LoVo (cell line): ENCODE measurements at regions not wholly inside any gene's neighbourhood (a gene's known extent, or its start where the extent isn't known, plus 50 kb on each side); places are given as distances from the start of the nearest gene placed in this dataset.
"Not testable (repeated sequence)": the region's sequence is repeated elsewhere in the genome, so short reads cannot be mapped to it uniquely, and the experiment has no call there.

ENCODE experiments used
- DNase-seq: peaks from one replicate; pipeline ENCODE4 v3.0.0-alpha.2; 2016; ENCODE audit warnings: low spot score

GRCh38 chr5:98503616-98504015 is 269.8 kb upstream of the RGMB start:
- no peak for DNase-seq

DNA sequence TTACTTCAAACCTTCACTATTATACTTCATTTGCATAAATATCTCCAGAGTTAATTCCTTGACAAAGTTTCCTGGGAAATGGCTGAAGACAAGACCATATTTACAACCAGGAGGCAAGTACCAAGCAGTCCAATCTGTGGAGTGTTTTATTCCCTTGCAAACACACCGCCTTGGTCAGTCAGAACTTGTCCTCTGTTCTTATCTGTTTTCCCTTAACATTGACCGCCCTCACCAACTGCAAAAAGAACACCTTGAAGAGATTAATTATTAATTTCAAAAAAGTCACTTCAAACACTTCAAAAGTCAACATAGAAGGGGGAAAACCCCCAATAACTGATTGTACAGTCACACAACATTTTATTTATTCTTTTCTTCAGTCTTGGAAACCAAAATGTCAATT is 269.0 kb upstream of the RGMB start:
- DNase-seq, result no peak

DNA sequence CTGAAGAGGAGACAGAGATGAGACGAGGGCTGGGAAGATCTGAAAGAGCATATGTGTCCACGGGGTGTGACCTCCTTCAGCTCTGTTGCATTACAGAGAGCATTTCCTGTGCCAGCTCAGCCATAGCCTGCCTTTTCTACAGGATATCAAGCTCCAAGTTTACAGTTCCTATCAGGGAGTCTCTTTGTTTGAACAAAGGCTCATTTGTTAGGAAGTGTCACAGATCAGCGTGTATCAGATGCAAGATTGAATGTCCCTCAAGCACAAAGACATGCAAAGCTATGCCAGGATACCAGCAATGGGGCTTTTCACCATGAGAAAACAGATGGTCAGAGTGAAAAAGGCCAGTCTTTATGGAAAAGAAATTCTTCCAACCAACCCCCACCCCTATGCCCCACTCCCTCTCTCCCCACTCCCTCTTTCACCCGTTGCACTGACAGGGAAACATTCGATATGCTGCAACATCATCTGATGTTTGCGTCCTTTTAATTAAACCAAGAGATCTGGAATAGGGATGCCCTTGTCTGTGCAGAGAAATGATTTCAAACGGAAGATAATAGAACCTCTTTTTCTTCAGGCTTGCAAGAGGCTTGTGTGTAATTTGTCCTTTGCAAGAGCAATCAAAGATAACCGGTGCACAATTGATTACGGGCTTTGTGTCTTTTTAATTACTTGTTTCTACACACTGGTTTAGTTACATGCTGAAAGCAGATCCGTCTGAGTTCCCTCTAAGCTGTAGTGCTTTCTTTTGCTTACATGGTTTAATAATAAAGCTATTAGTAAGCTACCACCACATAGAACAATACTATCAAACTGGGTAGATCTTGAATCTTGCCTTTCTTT is 263.1 kb upstream of the RGMB start:
- DNase-seq, result no peak

DNA sequence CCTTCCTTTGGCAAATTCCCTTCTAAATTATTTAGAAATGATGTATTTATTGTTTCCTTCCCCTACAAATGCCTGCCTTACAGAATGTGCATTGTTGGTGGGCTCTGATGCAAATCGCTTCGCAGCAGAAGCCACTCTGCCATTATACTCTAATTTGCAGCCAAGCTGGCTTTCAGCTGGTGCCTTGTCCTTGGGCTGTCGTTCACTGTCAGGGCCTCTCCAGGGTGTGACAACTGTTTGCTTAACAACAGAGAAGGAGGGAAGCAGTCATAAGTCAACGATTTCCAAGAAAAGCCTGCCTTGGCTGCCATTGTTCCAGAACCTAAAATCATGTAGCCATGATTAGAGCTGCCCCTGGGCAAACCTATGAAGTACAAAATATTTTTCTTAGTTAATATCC is 260.1 kb upstream of the RGMB start:
- no peak for DNase-seq

GRCh38 chr5:98514215-98514614 is 259.2 kb upstream of the RGMB start:
- DNase-seq, result no peak

DNA sequence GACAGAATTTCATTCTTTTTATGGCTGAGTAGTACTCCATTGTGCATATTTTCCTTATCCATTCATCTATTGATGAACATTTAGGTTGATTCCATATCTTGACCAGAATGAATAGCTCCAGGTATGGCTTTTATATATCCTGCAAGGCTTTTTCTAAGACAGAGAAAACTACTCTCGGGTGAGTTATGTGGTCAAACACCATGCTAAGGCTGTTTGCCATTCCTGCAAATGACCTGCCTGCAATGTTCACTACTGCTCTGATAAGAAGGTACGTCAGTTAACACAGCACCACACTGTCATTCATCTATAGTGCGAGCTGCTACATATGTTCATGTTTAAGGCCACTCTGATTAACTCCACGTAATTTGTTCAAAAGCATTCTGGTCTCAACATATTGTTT is 256.8 kb upstream of the RGMB start:
- DNase-seq, result no peak

DNA sequence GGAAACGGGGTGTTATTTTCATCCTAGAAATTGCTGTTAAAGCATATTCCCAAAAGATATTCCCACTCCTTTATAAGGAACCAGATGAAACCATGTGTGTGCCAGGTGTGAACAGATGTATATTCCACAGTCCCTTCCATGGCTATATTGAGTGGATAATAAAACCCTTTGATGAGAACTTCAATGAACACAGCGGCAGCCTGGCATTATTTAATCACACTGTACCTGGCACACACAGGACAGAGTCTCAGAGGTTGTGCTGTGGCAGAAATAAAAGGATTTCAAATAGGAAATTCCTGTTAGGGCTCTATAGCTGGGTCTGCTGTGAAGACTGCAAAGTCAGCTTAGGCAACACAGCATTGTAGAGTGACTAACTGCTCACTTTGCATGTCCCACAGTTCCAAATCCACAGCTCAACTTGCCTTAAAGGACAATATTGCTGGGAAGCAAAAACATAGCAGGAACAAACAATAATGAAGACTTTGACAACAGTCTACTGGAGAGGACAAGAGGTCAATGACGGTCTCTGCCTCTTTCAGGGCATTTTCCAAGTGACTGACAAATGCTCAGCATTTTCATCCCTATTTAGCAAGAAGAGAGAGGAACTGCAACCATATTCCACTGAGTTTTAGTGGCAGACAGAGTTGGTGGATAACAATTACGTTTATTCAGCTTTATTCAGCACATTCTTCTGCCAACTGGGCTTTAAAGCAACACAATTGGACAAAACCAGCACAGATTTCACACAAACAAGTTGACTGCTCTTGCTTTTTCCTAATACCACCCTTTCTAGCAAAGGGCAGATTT is 255.7 kb upstream of the RGMB start:
- no peak for DNase-seq

DNA sequence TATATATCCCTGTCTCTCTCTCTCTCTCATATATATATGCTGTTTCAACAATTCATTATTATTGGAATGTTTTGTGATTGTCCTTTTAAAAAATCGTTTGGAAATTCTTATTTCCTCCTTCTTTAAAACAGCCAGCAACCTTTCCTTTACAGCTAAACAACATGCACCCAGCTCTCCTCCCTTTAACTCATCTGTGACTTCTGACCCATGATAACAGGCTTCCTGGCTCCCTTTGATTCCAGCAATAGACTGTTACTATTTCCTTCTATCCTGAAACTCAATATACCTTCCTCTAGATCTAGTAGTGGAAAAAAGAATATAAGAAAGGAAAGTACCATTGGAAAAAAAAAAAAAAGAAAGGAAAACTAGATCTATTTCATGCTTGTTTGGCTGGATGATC is 254.7 kb upstream of the RGMB start:
- no peak for DNase-seq

GRCh38 chr5:98519571-98519970 is 253.9 kb upstream of the RGMB start:
- no peak for DNase-seq

GRCh38 chr5:98521821-98522220 is 251.6 kb upstream of the RGMB start:
- DNase-seq, result no peak

DNA sequence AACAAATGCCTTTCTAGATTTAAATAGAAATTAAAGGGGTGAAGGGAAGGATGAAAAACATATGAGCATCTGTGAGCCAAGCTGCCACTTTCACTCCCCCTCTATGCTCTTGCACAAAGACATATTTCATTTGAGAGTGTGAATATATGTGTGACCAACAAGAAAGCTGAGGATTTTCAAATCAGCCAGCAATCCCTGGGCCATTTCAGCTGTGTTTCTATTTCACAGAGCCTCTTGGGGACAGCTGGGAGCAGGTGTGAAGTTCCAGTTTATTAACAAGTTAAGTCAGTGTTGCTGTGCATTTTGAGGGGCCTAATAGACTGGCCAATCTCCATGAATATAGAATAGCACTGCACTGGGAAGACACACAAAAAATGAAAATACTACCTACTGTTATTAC is 248.7 kb upstream of the RGMB start:
- no peak for DNase-seq

DNA sequence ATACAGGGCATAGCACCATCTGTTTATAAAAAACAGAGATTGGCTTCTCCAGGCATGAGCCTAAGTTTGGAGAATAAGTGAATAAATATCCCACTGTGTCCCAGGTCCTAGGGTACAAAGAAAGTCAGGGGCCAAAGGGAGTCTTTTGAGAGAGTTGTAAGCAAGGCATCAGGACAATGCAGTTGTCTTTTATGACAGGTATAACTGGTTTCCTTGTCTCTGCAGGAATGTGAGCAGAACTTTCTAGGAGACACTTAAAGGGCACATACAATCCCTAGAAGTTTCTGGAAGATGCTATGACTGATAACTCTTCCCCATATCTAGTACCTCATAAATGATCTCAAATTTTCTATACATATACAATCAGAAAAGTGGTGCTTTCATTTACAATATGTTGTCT is 245.6 kb upstream of the RGMB start:
- DNase-seq, result no peak

- DNase-seq, result no peak
These were observed 244.1 kb upstream of the RGMB start for GRCh38 chr5:98529321-98529720.

GRCh38 chr5:98530224-98530623 is 243.2 kb upstream of the RGMB start:
- DNase-seq, result no peak

- no peak for DNase-seq
These were observed 237.6 kb upstream of the RGMB start for GRCh38 chr5:98535901-98536300.

DNA sequence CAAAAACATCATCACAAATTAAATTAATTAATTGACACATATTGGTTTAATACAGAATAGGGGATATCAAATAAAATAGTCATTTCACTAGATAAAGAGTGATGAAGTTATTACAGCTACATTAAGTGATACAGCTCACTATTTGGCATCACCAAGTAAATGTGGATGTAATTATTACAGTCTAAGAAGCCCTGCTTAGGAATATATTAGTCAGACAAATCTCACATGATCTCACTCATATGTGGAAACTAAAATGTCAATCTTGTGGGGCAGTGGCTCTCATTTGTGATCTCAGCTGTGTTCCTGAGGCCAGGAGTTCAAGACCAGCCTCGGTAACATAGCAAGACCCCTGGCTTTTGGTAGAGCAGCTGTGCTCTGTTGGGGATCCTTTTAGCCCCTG is 233.4 kb upstream of the RGMB start:
- DNase-seq, result no peak

DNA sequence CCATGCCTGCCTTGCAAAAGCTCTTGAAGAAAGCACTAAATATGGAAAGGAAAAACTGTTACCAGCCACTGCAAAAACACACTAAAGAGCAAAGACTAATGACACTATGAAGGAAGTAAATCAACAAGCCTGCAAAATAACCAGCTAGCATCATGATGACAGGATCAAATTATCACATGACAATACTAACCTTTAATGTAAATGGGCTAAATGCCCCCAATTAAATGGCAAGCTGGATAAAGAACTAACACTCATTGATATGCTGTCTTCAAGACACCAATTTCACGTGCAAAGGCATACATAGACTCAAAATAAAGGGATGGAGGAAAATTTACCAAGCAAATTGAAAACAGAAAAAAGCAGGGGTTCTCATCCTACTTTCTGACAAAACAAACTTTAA is 231.8 kb upstream of the RGMB start:
- no peak for DNase-seq

DNA sequence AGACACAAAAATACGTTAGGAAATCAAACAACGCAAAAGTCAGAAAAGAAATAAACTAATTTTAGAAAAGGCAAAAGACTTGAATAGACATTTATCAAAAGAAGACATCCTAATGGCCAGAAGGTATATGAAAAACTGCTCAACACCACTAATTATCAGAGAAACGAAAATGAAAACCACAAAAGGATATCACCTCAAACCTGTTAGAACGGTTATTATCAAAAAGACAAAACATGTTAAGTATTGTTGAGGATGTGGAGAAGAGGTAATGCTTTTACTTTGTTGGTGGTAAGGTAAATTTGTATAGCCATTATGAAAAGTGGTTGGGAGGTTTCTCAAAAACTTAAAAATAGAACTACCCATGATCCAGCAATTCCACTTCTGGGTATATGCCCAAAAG is 230.0 kb upstream of the RGMB start:
- DNase-seq, result no peak

GRCh38 chr5:98546924-98547323 is 226.5 kb upstream of the RGMB start:
- not testable (repeated sequence) for DNase-seq

GRCh38 chr5:98556712-98557111 is 216.8 kb upstream of the RGMB start:
- DNase-seq, result no peak

- no peak for DNase-seq
These were observed 215.5 kb upstream of the RGMB start for GRCh38 chr5:98557916-98558315.

DNA sequence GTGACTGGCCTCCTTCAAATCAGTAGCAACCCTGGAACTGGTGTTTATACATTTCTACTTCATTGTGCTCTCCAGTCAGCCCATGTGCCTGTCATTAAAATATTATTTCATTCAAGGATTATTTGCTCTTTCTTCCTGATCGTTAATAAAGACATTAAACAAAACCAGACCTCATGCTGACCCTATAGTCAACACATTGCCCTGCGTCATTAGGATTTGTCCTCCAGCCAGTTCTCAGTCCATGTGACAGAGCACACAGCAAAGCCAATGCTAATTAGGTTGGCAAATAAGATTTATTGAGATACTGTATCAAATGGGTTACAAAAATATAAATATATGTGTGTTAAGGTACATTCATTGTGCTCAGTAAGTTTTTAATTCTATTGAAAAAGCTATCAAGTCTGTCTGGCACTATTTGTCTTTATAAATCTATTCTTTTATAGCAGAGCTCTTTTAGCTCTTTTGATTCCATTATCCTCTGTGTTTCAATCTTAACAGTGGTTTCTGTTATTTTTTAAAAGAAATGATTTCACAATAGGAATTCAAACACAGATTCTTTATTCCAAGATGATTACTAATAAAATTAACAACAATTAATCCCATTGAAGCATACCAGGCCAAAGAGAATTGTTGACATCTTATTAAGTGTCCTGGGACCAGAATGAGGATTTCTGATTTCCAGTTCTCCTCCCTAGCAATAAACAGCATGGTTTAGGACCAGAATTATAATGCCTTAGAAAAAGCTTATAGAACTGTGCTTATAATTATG is 209.4 kb upstream of the RGMB start:
- DNase-seq, result no peak

DNA sequence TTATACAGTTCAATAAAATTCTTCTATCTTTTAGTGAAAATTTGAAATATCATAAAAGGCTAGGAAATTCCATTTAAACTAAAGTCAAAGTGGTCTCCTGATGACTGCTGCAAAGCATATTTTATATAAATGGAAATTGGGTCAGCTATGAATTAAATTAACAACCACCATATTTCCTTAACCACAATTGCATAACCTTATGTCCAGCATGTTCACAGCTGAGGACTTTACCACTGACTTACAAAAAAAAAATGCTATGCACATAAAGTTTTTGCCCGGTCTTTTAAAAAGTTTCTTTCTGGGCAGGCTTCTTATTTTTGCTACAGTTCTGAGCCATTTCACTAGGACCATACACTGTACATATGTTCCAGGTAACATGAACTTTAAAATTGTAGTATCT is 208.6 kb upstream of the RGMB start:
- no peak for DNase-seq
